ENCODE measurements at regions not wholly inside any gene's neighbourhood (a gene's known extent, or its start where the extent isn't known, plus 50 kb on each side); places are given as distances from the start of the nearest gene placed in this dataset.

GRCh38 chr13:40315416-40316064 is 350.9 kb downstream of the FOXO1 start:
- no peak for TF ChIP-seq POLR2A (IDR thresholded peaks at IDR 0.05; ENCODE audit: low read length)
- TF ChIP-seq GATA1 (IDR thresholded peaks at IDR 0.05; ENCODE audit: low read depth, low read length), result no peak

Data from erythroblast (primary cell).